GM10248 (cell line): ENCODE measurements at regions not wholly inside any gene's neighbourhood (a gene's known extent, or its start where the extent isn't known, plus 50 kb on each side); places are given as distances from the start of the nearest gene placed in this dataset.

Experiments used
- CTCF ChIA-PET: fragments of 300-600 bp; sonication (Branson Sonifier 250); formaldehyde crosslinking; extraction: SDS; loops from one replicate; lab custom pipeline; 2021; ENCODE audit warnings: antibody characterized with exemption; lab: Yijun Ruan, JAX
- POLR2A ChIA-PET: fragments of 350-650 bp; sonication (Branson Sonifier 250); formaldehyde crosslinking; extraction: SDS; loops from one replicate; lab custom pipeline; 2020; ENCODE audit warnings: antibody characterized with exemption; lab: Yijun Ruan, JAX
- DNase-seq: peaks from one replicate; pipeline ENCODE4 v3.0.0; 2012; ENCODE audit errors: extremely low spot score
- TF ChIP-seq, protein P1 (sequence below): IDR thresholded peaks from 2 replicates; pipeline ENCODE4 v1.5.1; 2012; ENCODE audit warnings: mild to moderate bottlenecking, low read depth; ENCODE audit errors: extremely low read depth, missing control alignments, control extremely low read depth

DNA sequence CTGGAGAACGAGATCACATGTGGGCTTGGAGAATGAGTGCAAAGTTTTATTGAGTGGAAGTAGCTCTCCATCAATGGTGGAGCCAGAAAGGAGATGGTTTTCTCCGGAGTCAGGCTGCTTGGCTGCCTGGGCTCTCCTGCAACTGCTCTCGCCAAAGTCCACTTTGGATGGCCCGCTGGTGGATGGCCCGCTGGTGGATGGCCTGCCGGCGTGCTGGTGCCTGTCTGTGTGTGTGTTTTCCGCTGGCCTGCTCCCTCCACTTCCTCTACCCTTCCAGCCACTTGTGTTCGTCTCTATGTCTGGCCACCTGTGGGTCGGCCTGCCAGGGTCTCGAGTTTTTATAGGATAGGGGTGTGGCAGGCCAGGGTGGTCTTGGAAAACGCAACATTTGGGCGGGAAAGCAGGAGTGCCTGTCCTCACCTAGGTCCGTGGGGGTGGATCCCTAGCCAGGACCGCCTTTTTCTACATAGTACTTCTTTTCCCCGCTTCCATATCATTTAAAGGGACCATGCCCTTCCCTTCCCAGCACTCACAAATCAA is 1292.1 kb upstream of the PIK3C3 start:
- no peak for DNase-seq
- POLR2A ChIA-PET: no interaction called here
- TF ChIP-seq, protein P1, sequence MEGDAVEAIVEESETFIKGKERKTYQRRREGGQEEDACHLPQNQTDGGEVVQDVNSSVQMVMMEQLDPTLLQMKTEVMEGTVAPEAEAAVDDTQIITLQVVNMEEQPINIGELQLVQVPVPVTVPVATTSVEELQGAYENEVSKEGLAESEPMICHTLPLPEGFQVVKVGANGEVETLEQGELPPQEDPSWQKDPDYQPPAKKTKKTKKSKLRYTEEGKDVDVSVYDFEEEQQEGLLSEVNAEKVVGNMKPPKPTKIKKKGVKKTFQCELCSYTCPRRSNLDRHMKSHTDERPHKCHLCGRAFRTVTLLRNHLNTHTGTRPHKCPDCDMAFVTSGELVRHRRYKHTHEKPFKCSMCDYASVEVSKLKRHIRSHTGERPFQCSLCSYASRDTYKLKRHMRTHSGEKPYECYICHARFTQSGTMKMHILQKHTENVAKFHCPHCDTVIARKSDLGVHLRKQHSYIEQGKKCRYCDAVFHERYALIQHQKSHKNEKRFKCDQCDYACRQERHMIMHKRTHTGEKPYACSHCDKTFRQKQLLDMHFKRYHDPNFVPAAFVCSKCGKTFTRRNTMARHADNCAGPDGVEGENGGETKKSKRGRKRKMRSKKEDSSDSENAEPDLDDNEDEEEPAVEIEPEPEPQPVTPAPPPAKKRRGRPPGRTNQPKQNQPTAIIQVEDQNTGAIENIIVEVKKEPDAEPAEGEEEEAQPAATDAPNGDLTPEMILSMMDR: no peak
- CTCF ChIA-PET: interaction anchor here (1.1 kb wide), 1 partner anchor 10 kb away, joined by 4 read pairs; no protein-coding TSS in a partner anchor

DNA sequence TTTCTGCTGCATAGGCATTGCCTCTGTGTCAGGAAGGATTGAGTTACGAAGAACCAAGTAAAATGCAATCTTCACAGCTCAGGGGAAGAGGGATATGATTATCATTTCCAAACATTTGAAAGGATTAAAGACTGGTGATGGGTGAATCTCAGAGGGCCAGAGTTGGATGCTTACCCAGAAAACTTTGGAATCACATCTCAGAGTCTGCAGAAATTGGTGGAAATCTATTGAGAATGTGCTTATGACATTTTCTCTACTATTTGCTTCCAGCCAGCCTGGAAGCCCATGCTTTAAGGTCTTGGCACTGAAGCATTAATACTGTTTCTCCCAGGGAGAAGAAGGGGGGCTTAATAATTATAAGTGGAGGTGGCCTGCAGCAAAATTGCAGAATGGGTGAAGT is 1301.4 kb upstream of the PIK3C3 start:
- TF ChIP-seq, protein P1: no peak
- ChIA-PET POLR2A (no interaction called here), CTCF (interaction anchor here (1.2 kb wide), 1 partner anchor 748 kb away, joined by 3 read pairs; no protein-coding TSS in a partner anchor)
- no peak for DNase-seq

DNA sequence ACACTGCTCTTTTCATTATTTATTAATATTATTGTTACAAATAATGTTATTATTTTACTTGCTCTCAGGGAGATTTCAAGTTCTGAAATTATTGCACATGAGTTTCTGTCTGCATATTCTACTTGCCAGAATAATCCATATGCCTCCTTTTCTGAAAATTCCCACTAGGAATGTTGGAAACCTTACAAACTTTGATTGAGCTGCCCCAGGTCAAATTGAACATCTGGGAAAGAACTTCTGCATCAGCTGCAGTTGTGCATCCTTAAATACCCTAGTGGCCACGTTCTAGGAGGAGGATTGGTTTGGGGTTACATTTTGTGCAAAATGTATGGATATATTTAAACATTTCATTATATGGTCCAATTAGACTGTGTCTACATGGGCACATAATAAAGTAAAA is 1302.7 kb upstream of the PIK3C3 start:
- DNase-seq: no peak
- POLR2A ChIA-PET: no interaction called here
- TF ChIP-seq, protein P1: no peak
- CTCF ChIA-PET: no interaction called here

DNA sequence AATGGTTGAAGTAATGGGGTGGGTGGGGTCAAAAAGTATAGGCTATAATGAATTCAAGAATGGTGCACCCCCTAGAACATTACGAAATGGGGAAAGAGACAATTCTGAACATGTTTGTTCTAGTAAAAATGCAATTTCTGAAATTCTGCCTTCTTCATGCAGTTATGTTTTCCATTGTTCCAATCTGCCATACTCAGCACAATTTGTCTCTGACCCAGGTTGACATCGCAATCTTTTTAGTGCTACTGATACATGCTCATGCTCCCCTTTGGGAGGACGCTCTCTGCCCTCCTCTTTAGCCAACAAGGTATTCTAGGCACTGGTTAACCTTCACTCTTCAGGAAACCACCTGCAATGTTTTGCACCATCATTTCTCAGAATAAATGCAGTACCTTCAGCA is 1303.9 kb upstream of the PIK3C3 start:
- POLR2A ChIA-PET: no interaction called here
- TF ChIP-seq, protein P1: no peak
- CTCF ChIA-PET: no interaction called here

DNA sequence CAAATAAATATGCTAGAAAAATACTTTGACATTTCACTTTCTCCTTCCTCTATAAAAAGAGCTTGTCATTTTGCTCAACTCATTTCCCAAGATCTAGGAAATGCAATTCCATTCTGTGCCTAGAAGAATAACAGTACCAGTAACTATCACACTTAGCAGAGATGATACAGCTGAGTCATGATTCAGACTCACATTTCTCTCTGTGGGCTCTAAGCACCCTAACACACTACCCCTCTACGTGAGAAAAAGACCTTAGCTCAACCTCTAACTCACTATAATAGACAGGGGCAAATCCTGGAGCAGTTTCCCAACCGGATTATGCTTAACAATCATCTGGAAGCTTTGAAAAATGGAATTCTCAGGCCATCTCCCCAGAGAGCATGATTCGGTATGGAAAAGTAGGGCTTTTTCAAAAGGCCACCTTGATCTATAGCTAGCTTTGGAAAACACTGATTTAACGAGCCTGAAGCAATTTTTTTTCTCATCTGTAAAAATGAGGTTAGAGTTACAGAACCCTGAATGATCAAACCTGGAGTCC is 1312.3 kb upstream of the PIK3C3 start:
- no peak for DNase-seq
- POLR2A ChIA-PET: no interaction called here
- TF ChIP-seq, protein P1: no peak
- CTCF ChIA-PET: no interaction called here

More for the DNA sequence above, 1303.9 kb upstream of the PIK3C3 start:
- no peak for DNase-seq

DNA sequence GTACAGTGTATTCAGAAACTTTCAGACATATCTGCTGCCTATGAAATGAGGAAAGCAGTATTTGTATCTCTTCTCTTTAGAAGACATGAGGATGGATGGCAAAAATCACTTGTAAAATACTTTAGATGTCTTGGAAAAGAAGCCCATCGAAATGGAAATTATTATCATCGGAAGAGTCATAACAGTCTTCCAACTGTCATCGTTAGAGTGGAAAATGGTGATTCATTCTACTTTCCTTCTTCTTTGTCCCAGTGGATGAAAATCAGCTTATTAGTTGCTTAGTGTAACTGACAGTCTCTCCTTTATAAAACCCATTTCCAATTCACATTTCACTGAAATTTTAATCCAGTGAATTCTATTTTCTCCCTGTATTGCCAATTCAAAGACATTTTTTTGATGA is 1323.7 kb upstream of the PIK3C3 start:
- CTCF ChIA-PET: no interaction called here
- TF ChIP-seq, protein P1: no peak
- POLR2A ChIA-PET: no interaction called here

More for the DNA sequence above, 1323.7 kb upstream of the PIK3C3 start:
- no peak for DNase-seq
